ENCODE measurements at regions not wholly inside any gene's neighbourhood (a gene's known extent, or its start where the extent isn't known, plus 50 kb on each side); places are given as distances from the start of the nearest gene placed in this dataset.

DNA sequence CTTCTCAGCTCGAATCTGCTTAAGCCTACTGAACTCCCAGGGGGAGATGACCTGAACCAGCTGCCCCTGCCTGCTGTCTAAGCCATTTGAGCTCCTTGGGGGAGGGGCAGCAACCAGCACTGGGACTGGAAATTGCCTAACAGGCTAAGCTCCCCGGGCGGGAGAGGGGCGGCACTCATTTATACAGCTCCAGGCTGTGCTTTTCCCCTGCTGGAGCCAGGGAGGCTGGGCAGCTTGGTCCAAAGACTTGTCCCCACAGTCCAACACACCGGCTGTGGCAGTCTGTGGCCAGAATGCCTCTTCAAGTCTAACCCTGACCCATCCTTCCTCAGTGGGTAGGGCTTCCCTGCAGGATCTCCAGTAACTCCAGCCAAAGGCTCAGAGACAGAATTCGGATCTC, 1241.5 kb downstream of the ROBO2 start:
- H3K4me1 ChIP-seq: no peaks in the 10 kb centered on the region
- intact Hi-C loops (cut with DNase I): no loop called here
- no peak overlapping the region for H3K27ac ChIP-seq
- H3K4me3 ChIP-seq: no peak overlapping the region
- DNase-seq: no peak
- no peaks in the 10 kb centered on the region for H3K36me3 ChIP-seq
- no peaks in the 10 kb centered on the region for H3K27me3 ChIP-seq
- no peaks in the 10 kb centered on the region for H3K9me3 ChIP-seq
- no peak for TF ChIP-seq CTCF (IDR thresholded peaks at IDR 0.05)
- no peak overlapping the region for H3K9ac ChIP-seq (ENCODE audit: low read depth in 2 of 2, low read length in 2 of 2)

DNA sequence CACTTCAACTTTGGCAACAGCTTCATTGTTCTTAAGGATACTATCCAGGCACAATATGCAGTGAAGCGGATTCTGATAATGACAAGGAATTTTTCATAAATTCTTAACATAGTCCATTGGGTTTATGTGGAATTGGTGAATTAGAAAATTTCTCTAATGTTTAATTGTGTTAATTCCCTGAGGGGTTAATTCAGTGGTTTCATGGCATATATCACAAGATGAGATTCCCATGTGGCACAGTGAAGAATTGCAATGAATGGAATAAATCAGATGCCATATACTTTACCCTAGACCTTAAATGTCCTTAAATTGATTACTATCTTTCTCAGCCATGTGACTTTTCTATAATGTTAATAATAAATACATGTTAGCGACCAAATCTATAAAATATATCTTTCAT, 1244.1 kb downstream of the ROBO2 start:
- no peak for TF ChIP-seq CTCF (IDR thresholded peaks at IDR 0.05)
- H3K4me3 ChIP-seq: no peak overlapping the region
- no peaks in the 10 kb centered on the region for H3K36me3 ChIP-seq
- H3K9me3 ChIP-seq: no peaks in the 10 kb centered on the region
- H3K27ac ChIP-seq: no peak overlapping the region
- DNase-seq: no peak
- intact Hi-C loops (cut with DNase I): no loop called here
- H3K4me1 ChIP-seq: no peaks in the 10 kb centered on the region
- no peaks in the 10 kb centered on the region for H3K27me3 ChIP-seq
- H3K9ac ChIP-seq (ENCODE audit: low read depth in 2 of 2, low read length in 2 of 2): no peak overlapping the region

DNA sequence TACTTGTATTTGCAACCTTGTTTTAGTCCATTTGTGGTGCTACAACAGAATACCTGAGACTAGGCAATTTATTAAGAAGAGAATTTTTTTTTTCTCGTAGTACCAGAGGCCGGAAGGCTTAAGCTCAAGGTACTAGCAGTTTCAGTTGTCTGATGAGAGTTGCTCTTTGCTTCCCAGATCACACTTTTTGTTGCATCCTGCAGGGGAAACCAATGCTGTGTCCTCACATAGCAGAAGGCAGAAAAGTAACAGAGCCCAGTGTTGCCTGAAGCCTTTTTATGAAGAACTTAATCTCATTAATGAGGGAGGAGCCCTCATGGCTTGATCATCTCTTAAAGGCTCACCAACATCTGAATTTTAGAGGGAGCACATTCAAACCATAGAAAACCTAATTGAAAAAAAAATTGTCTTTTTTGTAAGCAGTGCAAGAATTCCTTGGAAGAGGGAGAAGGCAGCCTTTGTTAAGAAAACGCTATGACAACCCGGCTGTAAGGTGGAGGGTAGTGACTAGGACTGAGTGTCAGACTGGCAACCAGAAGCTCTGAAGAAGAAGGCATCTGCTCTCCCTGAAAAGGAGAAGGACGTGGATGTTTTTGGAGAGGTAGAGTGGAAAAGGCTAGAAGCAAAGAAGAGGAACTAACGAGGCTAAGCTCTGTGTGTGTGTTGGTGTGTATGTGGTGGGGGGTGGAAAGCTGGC, 1245.3 kb downstream of the ROBO2 start:
- intact Hi-C loops (cut with DNase I): no loop called here
- Histone ChIP-seq H3K4me3 (no peak overlapping the region), H3K27me3 (no peaks in the 10 kb centered on the region), H3K9ac (ENCODE audit: low read depth in 2 of 2, low read length in 2 of 2) (no peak overlapping the region), H3K4me1 (no peaks in the 10 kb centered on the region), H3K27ac (no peak overlapping the region), H3K9me3 (no peaks in the 10 kb centered on the region), H3K36me3 (no peaks in the 10 kb centered on the region)
- DNase-seq: no peak
- TF ChIP-seq CTCF (IDR thresholded peaks at IDR 0.05): no peak

- H3K27me3 ChIP-seq: no peaks in the 10 kb centered on the region
- no peak overlapping the region for H3K27ac ChIP-seq
- H3K4me3 ChIP-seq: no peak overlapping the region
- no peaks in the 10 kb centered on the region for H3K9me3 ChIP-seq
- TF ChIP-seq CTCF (IDR thresholded peaks at IDR 0.05): no peak
- H3K9ac ChIP-seq (ENCODE audit: low read depth in 2 of 2, low read length in 2 of 2): no peak overlapping the region
- H3K4me1 ChIP-seq: no peaks in the 10 kb centered on the region
- no peak for DNase-seq
- intact Hi-C loops (cut with DNase I): no loop called here
- H3K36me3 ChIP-seq: no peaks in the 10 kb centered on the region
Observed at GRCh38 chr3:78287085-78287484, 1247.2 kb downstream of the ROBO2 start.

- intact Hi-C loops (cut with DNase I): no loop called here
- DNase-seq: no peak
- no peak overlapping the region for H3K4me3 ChIP-seq
- H3K9me3 ChIP-seq: no peaks in the 10 kb centered on the region
- TF ChIP-seq CTCF (IDR thresholded peaks at IDR 0.05): no peak
- no peak overlapping the region for H3K27ac ChIP-seq
- no peaks in the 10 kb centered on the region for H3K27me3 ChIP-seq
- H3K4me1 ChIP-seq: no peaks in the 10 kb centered on the region
- H3K36me3 ChIP-seq: no peaks in the 10 kb centered on the region
- H3K9ac ChIP-seq (ENCODE audit: low read depth in 2 of 2, low read length in 2 of 2): no peak overlapping the region
Observed at GRCh38 chr3:78293284-78293683, 1253.4 kb downstream of the ROBO2 start.

All from colonic mucosa (tissue), 4 donors.